HG02623 (cell line): ENCODE measurements at regions not wholly inside any gene's neighbourhood (a gene's known extent, or its start where the extent isn't known, plus 50 kb on each side); places are given as distances from the start of the nearest gene placed in this dataset.
"Not testable (repeated sequence)": the region's sequence is repeated elsewhere in the genome, so short reads cannot be mapped to it uniquely, and the experiment has no call there.

Experiments
- ATAC-seq: cut with Tn5 transposase; IDR thresholded peaks from one replicate; pipeline ENCODE4 v1.9.1; 2021; ENCODE audit warnings: moderate library complexity; ENCODE audit not compliant: unreplicated experiment

GRCh38 chr4:100042235-100042634, 92.2 kb upstream of the H2AZ1 start:
- no peak for ATAC-seq

DNA sequence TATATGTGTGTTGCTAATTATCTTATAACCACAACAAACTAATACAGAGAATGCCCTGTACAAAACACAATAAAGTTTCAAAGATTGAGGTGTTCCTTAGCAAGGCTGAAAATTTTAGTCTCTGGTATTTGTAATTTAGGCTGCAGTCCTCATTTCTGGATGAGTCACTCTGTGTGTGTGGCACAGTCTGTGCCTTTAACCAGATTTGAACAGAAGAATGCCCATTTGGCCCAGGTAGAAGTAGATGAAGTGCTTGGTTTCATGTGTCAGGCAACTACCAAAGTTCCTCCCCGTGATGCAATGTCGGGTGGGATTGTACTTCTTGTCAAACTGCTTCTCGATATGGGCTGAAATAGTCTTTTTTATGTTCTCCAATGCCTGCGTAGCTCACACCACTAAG, 91.6 kb upstream of the H2AZ1 start:
- no peak for ATAC-seq

DNA sequence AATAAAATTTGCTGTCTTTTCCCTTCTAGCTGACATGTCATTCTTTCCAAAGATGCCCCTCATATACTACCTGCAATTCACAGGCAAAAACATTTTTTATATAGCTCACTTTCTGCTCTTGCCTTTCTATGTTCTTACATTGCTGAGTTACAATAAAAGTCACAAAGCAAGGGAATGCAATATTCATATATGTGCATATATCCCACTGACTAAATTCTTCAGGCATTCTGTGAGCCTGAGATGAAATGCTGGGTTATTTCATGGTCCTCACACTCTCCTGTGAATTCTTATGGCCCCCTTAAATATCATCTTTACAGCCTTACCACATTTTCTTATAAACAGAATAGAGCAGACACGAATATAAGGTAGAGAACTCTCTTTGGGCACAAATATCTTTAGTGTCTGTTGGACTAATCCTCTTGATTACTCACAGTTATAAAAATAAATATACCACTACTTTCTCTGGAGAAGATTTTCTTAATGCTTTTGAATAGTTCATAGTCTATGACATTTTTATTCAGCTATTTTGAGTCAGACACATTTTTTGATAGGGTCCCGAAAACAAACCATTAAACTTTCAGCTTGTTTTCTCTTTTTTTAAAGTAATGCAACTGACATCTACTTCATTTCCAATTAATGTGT, 84.1 kb upstream of the H2AZ1 start:
- ATAC-seq, result no peak

DNA sequence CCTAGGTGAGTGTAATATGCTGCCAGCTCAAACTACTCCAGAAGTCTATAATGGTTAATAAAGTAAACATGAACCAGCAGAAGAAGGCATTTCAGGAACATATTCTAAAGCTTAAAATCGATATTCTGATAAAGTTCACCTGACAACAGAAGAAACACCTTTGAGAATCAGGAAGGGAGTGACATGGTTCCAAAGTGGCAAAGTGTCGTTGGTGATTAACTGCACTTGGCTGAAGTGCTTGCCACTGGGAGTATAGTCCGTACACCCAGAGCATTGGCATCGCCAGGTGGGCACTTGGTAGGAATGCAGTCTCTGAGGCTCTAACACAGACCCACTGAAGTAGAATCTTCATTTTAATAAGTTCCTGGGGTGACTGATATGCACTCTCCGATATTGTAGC, 76.0 kb upstream of the H2AZ1 start:
- ATAC-seq, result no peak

DNA sequence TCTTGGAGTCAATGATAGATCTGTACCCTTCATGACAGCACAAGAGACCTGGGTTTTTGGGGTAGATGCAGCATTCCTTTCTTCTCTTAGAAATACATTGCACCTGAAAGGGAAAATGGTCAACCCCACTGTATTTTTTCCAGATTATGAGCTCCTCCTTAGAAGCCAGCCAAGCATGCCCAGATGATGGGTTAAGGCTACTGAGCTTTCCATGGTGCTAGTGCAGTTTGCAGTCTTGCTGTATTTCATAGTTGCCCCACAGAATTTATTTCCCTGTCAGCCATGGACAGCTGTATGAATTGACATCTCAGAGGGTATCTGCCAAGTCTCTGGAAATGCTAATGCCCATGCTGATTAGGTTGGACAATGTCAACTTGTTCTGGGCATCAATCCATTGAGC, 73.7 kb upstream of the H2AZ1 start:
- no peak for ATAC-seq

DNA sequence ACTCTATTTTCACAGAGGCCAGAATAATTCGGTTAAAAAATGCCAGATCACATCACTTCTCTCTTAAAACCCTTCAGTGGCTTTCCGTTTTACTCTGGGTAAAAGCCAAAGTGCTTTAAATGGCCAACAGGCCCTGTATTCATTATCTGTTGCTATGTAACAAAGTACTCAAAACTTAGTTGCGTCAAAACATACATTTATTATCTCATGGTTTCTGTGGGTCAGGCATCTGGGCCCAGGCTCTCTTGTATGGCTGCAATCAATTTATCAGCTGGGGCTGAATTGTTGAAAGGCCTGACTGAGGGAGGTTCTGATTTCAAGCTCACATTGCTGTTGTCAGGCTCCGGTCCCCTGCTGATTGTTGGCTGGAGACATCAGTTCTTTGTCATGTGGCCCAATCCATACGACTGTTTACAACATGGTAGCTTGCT, 72.7 kb upstream of the H2AZ1 start:
- no peak for ATAC-seq

- ATAC-seq, result no peak
Measured at GRCh38 chr4:100019821-100020220, 69.7 kb upstream of the H2AZ1 start.

- ATAC-seq, result peak; percentile 90
Measured at GRCh38 chr4:100017637-100018310, 67.7 kb upstream of the H2AZ1 start.

GRCh38 chr4:100016191-100016590, 66.1 kb upstream of the H2AZ1 start:
- no peak for ATAC-seq

DNA sequence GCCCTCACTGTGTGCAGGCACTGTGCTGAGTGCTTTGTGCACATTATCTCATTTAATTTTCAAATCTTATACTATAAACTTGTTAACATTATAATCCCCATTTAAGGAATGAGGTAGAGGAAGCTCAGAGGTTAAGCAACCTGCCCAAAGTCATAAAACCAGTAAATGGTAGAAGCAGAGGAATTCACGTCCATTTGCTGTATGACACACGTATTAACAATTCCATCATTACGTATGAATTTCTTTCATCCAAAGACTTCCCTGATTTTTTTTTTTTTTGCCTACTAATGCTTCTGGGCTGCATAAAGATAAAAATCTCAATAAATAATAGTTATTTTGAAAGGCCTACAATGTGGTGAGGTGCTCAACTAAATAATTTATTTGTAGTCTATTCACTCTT, 64.5 kb upstream of the H2AZ1 start:
- ATAC-seq, result no peak

GRCh38 chr4:100009490-100009889, 59.4 kb upstream of the H2AZ1 start:
- no peak for ATAC-seq

DNA sequence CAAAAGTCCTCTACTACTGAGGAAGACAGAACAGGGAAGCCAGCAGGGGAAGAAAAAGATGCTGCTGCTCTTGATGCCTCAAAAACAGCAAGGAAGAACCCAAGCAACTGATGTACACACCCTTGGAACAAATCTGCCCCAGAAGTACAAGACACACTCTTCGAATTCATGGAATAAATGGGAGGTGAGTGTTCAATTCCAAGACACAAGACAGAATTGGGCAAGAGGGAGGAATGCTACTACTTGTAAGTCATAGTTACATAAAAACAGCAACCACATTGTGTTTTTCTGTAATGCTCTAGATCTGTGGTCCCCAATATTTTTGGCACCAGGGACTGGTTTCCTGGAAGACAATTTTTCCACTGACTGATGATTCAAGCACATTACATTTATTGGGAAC, 58.0 kb upstream of the H2AZ1 start:
- ATAC-seq, result no peak

DNA sequence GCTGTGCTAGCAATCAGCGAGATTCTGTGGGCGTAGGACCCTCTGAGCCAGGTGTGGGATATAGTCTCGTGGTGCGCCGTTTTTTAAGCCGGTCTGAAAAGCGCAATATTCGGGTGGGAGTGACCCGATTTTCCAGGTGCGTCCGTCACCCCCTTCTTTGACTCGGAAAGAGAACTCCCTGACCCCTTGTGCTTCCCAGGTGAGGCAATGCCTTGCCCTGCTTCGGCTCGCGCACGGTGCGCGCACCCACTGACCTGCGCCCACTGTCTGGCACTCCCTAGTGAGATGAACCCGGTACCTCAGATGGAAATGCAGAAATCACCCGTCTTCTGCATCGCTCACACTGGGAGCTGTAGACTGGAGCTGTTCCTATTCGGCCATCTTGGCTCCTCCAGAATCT, 56.1 kb upstream of the H2AZ1 start:
- not testable (repeated sequence) for ATAC-seq
